WTC11 (cell line): ENCODE measurements at regions not wholly inside any gene's neighbourhood (a gene's known extent, or its start where the extent isn't known, plus 50 kb on each side); places are given as distances from the start of the nearest gene placed in this dataset.

Source experiments
- ATAC-seq: fragments of 200-7000 bp; cut with Tn5 transposase; 2 replicates; pipeline ENCODE4 v1.10.0; 2021; ENCODE audit warnings: mild to moderate bottlenecking, moderate library complexity
- CTCF ChIA-PET: fragments of 300-600 bp; sonication (Branson Sonifier 250); formaldehyde crosslinking; loops from one replicate; lab custom pipeline; 2021; ENCODE audit warnings: antibody characterized with exemption; lab: Charles Lee
- POLR2A ChIA-PET: fragments of 350-600 bp; sonication (Branson Sonifier 250); formaldehyde crosslinking; loops from one replicate; lab custom pipeline; 2021; ENCODE audit warnings: antibody characterized with exemption; lab: Charles Lee
- DNase-seq: peaks from one replicate; pipeline ENCODE4 v3.0.0; 2021; ENCODE audit warnings: low spot score
- H3K27ac Mint-ChIP-seq: 2 replicates; pipeline ENCODE4 v1.8.0; 2021; ENCODE audit warnings: mixed read lengths
- H3K27me3 Mint-ChIP-seq: 2 replicates; pipeline ENCODE4 v1.8.0; 2021; ENCODE audit warnings: low read depth, mild to moderate bottlenecking, moderate library complexity, mixed read lengths
- H3K36me3 Mint-ChIP-seq: 2 replicates; pipeline ENCODE4 v1.8.0; 2021; ENCODE audit warnings: mixed read lengths
- H3K4me1 Mint-ChIP-seq: 2 replicates; pipeline ENCODE4 v1.8.0; 2022; ENCODE audit warnings: mixed read lengths
- H3K4me3 Mint-ChIP-seq: 2 replicates; pipeline ENCODE4 v1.8.0; 2021; ENCODE audit warnings: mild to moderate bottlenecking, moderate library complexity, mixed read lengths
- H3K9me3 Mint-ChIP-seq: 2 replicates; pipeline ENCODE4 v1.8.0; 2021; ENCODE audit warnings: mixed read lengths
- CBFB ChIP-seq: sonication (generic); formaldehyde crosslinking; IDR thresholded peaks from 2 replicates; pipeline ENCODE4 v1.8.1; 2022; ENCODE audit warnings: mild to moderate bottlenecking, low read depth, missing genetic modification reagents
- CREB1 ChIP-seq: sonication (generic); formaldehyde crosslinking; IDR thresholded peaks from 2 replicates; pipeline ENCODE4 v1.8.0; 2023; ENCODE audit warnings: mild to moderate bottlenecking, missing genetic modification reagents
- EMX1 ChIP-seq: fragments of 250-450 bp; sonication (Bioruptor Pico); IDR thresholded peaks from 2 replicates; pipeline ENCODE4 v1.8.0; 2021; ENCODE audit warnings: mild to moderate bottlenecking
- FOXP1 ChIP-seq: sonication (generic); formaldehyde crosslinking; IDR thresholded peaks from 2 replicates; pipeline ENCODE4 v1.8.0; 2022; ENCODE audit warnings: missing genetic modification reagents, mild to moderate bottlenecking, moderate library complexity, borderline replicate concordance
- GRHL2 ChIP-seq: fragments of 250-450 bp; sonication (Bioruptor Pico); IDR thresholded peaks from 2 replicates; pipeline ENCODE4 v1.8.0; 2022; ENCODE audit warnings: mild to moderate bottlenecking, moderate library complexity; ENCODE audit not compliant: insufficient replicate concordance, severe bottlenecking
- NFE2L1 ChIP-seq: sonication (generic); formaldehyde crosslinking; IDR thresholded peaks from 2 replicates; pipeline ENCODE4 v1.8.1; 2023; ENCODE audit warnings: missing genetic modification reagents
- NR3C1 ChIP-seq: sonication (generic); formaldehyde crosslinking; conservative IDR thresholded peaks from 2 replicates; pipeline ENCODE4 v1.8.1; 2023; ENCODE audit warnings: low read depth, mild to moderate bottlenecking, missing genetic modification reagents
- OVOL2 ChIP-seq: fragments of 250-450 bp; sonication (Bioruptor Pico); IDR thresholded peaks from 2 replicates; pipeline ENCODE4 v1.9.0; 2021; ENCODE audit warnings: mild to moderate bottlenecking, borderline replicate concordance
- RELA ChIP-seq: sonication (generic); formaldehyde crosslinking; IDR thresholded peaks from 2 replicates; pipeline ENCODE4 v1.8.1; 2022; ENCODE audit warnings: missing genetic modification reagents, mild to moderate bottlenecking, borderline replicate concordance
- RORB ChIP-seq: fragments of 250-450 bp; sonication (Bioruptor Pico); IDR thresholded peaks from 2 replicates; pipeline ENCODE4 v1.9.0; 2021; ENCODE audit warnings: mild to moderate bottlenecking
- TCF7 ChIP-seq: sonication (generic); formaldehyde crosslinking; IDR thresholded peaks from 2 replicates; pipeline ENCODE4 v1.8.0; 2022; ENCODE audit warnings: mild to moderate bottlenecking, low read depth, missing genetic modification reagents, moderate library complexity
- TF ChIP-seq, protein P1 (sequence below): fragments of 250-450 bp; sonication (Bioruptor Pico); IDR thresholded peaks from 2 replicates; pipeline ENCODE4 v1.9.0; 2021; ENCODE audit warnings: mild to moderate bottlenecking
- TF ChIP-seq, protein P2 (sequence below): fragments of 250-450 bp; sonication (Bioruptor Pico); IDR thresholded peaks from 2 replicates; pipeline ENCODE4 v1.9.0; 2021; ENCODE audit warnings: mild to moderate bottlenecking, borderline replicate concordance
- TF ChIP-seq, protein P3 (sequence below): sonication (generic); formaldehyde crosslinking; IDR thresholded peaks from 2 replicates; pipeline ENCODE4 v1.8.0; 2023; ENCODE audit warnings: missing genetic modification reagents
- TF ChIP-seq, protein P4 (sequence below): sonication (generic); formaldehyde crosslinking; IDR thresholded peaks from 2 replicates; pipeline ENCODE4 v1.8.1; 2022; ENCODE audit warnings: mild to moderate bottlenecking, missing genetic modification reagents, moderate library complexity, borderline replicate concordance
- TF ChIP-seq, protein P5 (sequence below): fragments of 250-450 bp; sonication (Bioruptor Pico); IDR thresholded peaks from 2 replicates; pipeline ENCODE4 v1.9.0; 2021; ENCODE audit warnings: mild to moderate bottlenecking
- TF ChIP-seq, protein P6 (sequence below): sonication (generic); formaldehyde crosslinking; IDR thresholded peaks from 2 replicates; pipeline ENCODE4 v1.8.1; 2023; ENCODE audit warnings: mild to moderate bottlenecking, missing genetic modification reagents, moderate library complexity

DNA sequence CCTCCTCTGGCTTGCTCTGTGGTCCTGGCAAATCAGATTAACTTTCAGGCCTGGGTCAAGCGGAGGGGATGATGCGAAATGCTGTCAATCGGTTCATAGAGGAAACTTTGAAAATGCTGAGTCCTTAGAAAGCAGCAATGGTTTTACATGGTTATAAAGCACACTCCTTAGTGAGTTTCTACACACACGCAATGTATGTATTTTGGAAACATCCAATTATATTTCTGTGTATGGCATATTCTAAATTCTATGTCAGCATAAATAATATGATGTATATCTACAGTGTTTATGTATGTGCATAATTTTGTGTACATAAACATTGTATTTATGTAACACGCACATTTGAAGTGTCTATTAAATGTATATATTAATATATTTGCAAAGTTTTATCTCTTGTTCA, 118.0 kb upstream of the ARID2 start:
- DNase-seq, result no peak
- no peaks in the 10 kb centered on the region for H3K9me3 Mint-ChIP-seq
- H3K4me1 Mint-ChIP-seq, result no peaks in the 10 kb centered on the region
- no peak for ATAC-seq
- ChIA-PET CTCF (no interaction called here), POLR2A (no interaction called here)
- H3K27ac Mint-ChIP-seq, result no peak overlapping the region
- H3K27me3 Mint-ChIP-seq, result no peaks in the 10 kb centered on the region
- TF ChIP-seq, protein P1, sequence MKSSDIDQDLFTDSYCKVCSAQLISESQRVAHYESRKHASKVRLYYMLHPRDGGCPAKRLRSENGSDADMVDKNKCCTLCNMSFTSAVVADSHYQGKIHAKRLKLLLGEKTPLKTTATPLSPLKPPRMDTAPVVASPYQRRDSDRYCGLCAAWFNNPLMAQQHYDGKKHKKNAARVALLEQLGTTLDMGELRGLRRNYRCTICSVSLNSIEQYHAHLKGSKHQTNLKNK (CRISPR knock-in tag), result no peak
- TF ChIP-seq OVOL2 (CRISPR knock-in tag) (no peak), GRHL2 (no peak), RORB (CRISPR knock-in tag) (no peak), NFE2L1 (CRISPR knock-in tag) (no peak), FOXP1 (CRISPR knock-in tag) (no peak), NR3C1 (CRISPR knock-in tag) (no peak), RELA (CRISPR knock-in tag) (no peak), CBFB (CRISPR knock-in tag) (no peak), TCF7 (no peak), EMX1 (no peak), CREB1 (CRISPR knock-in tag) (no peak)
- TF ChIP-seq, protein P2, sequence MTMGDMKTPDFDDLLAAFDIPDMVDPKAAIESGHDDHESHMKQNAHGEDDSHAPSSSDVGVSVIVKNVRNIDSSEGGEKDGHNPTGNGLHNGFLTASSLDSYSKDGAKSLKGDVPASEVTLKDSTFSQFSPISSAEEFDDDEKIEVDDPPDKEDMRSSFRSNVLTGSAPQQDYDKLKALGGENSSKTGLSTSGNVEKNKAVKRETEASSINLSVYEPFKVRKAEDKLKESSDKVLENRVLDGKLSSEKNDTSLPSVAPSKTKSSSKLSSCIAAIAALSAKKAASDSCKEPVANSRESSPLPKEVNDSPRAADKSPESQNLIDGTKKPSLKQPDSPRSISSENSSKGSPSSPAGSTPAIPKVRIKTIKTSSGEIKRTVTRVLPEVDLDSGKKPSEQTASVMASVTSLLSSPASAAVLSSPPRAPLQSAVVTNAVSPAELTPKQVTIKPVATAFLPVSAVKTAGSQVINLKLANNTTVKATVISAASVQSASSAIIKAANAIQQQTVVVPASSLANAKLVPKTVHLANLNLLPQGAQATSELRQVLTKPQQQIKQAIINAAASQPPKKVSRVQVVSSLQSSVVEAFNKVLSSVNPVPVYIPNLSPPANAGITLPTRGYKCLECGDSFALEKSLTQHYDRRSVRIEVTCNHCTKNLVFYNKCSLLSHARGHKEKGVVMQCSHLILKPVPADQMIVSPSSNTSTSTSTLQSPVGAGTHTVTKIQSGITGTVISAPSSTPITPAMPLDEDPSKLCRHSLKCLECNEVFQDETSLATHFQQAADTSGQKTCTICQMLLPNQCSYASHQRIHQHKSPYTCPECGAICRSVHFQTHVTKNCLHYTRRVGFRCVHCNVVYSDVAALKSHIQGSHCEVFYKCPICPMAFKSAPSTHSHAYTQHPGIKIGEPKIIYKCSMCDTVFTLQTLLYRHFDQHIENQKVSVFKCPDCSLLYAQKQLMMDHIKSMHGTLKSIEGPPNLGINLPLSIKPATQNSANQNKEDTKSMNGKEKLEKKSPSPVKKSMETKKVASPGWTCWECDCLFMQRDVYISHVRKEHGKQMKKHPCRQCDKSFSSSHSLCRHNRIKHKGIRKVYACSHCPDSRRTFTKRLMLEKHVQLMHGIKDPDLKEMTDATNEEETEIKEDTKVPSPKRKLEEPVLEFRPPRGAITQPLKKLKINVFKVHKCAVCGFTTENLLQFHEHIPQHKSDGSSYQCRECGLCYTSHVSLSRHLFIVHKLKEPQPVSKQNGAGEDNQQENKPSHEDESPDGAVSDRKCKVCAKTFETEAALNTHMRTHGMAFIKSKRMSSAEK (CRISPR knock-in tag), result no peak
- TF ChIP-seq, protein P3, sequence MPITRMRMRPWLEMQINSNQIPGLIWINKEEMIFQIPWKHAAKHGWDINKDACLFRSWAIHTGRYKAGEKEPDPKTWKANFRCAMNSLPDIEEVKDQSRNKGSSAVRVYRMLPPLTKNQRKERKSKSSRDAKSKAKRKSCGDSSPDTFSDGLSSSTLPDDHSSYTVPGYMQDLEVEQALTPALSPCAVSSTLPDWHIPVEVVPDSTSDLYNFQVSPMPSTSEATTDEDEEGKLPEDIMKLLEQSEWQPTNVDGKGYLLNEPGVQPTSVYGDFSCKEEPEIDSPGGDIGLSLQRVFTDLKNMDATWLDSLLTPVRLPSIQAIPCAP, result no peak
- TF ChIP-seq, protein P4, sequence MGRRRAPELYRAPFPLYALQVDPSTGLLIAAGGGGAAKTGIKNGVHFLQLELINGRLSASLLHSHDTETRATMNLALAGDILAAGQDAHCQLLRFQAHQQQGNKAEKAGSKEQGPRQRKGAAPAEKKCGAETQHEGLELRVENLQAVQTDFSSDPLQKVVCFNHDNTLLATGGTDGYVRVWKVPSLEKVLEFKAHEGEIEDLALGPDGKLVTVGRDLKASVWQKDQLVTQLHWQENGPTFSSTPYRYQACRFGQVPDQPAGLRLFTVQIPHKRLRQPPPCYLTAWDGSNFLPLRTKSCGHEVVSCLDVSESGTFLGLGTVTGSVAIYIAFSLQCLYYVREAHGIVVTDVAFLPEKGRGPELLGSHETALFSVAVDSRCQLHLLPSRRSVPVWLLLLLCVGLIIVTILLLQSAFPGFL (CRISPR knock-in tag), result no peak
- TF ChIP-seq, protein P5, sequence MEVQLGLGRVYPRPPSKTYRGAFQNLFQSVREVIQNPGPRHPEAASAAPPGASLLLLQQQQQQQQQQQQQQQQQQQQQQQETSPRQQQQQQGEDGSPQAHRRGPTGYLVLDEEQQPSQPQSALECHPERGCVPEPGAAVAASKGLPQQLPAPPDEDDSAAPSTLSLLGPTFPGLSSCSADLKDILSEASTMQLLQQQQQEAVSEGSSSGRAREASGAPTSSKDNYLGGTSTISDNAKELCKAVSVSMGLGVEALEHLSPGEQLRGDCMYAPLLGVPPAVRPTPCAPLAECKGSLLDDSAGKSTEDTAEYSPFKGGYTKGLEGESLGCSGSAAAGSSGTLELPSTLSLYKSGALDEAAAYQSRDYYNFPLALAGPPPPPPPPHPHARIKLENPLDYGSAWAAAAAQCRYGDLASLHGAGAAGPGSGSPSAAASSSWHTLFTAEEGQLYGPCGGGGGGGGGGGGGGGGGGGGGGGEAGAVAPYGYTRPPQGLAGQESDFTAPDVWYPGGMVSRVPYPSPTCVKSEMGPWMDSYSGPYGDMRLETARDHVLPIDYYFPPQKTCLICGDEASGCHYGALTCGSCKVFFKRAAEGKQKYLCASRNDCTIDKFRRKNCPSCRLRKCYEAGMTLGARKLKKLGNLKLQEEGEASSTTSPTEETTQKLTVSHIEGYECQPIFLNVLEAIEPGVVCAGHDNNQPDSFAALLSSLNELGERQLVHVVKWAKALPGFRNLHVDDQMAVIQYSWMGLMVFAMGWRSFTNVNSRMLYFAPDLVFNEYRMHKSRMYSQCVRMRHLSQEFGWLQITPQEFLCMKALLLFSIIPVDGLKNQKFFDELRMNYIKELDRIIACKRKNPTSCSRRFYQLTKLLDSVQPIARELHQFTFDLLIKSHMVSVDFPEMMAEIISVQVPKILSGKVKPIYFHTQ (CRISPR knock-in tag), result no peak
- TF ChIP-seq, protein P6, sequence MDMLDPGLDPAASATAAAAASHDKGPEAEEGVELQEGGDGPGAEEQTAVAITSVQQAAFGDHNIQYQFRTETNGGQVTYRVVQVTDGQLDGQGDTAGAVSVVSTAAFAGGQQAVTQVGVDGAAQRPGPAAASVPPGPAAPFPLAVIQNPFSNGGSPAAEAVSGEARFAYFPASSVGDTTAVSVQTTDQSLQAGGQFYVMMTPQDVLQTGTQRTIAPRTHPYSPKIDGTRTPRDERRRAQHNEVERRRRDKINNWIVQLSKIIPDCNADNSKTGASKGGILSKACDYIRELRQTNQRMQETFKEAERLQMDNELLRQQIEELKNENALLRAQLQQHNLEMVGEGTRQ (CRISPR knock-in tag), result no peak
- no peak overlapping the region for H3K4me3 Mint-ChIP-seq
- H3K36me3 Mint-ChIP-seq, result no peaks in the 10 kb centered on the region
